GM12878 (cell line): ENCODE measurements at regions not wholly inside any gene's neighbourhood (a gene's known extent, or its start where the extent isn't known, plus 50 kb on each side); places are given as distances from the start of the nearest gene placed in this dataset.

Source experiments
- ASH2L ChIP-seq: fragments of 300-600, 200-600 bp; sonication (generic); IDR thresholded peaks from 2 replicates; pipeline ENCODE4 v1.6.1; 2017; ENCODE audit warnings: low read depth, mild to moderate bottlenecking, borderline replicate concordance
- E2F4 ChIP-seq: IDR thresholded peaks from 2 replicates; pipeline ENCODE4 v1.6.1; 2012; ENCODE audit warnings: low read depth, low read length, improper control_type of control experiment
- ESRRA ChIP-seq: IDR thresholded peaks from 2 replicates; pipeline ENCODE4 v1.6.1; 2012; ENCODE audit warnings: mild to moderate bottlenecking, low read length, improper control_type of control experiment
- KDM1A ChIP-seq: fragments of 200-600 bp; sonication (generic); IDR thresholded peaks from 2 replicates; pipeline ENCODE4 v1.6.1; 2016; ENCODE audit warnings: borderline replicate concordance
- MAX ChIP-seq: IDR thresholded peaks from 2 replicates; pipeline ENCODE4 v1.6.1; 2012; ENCODE audit warnings: low read depth, low read length, improper control_type of control experiment
- NR2C2 ChIP-seq: IDR thresholded peaks from 2 replicates; pipeline ENCODE4 v1.6.1; 2011; ENCODE audit warnings: borderline replicate concordance, low read depth; ENCODE audit not compliant: control insufficient read depth, insufficient read length
- POLR2A ChIP-seq: IDR thresholded peaks from 2 replicates; pipeline ENCODE4 v1.6.1; 2011; ENCODE audit warnings: low read depth, mild to moderate bottlenecking, low read length
- RFX5 ChIP-seq: IDR thresholded peaks from 2 replicates; pipeline ENCODE4 v1.6.1; 2011; ENCODE audit warnings: low read depth, low read length, improper control_type of control experiment
- SMC3 ChIP-seq: IDR thresholded peaks from 2 replicates; pipeline ENCODE4 v1.6.1; 2011; ENCODE audit warnings: low read length, improper control_type of control experiment, borderline replicate concordance
- SP1 ChIP-seq: IDR thresholded peaks from one replicate; pipeline ENCODE4 v1.6.1; 2011; ENCODE audit warnings: low read depth, low read length
- SRF ChIP-seq, 2 experiments: IDR thresholded peaks; 2 replicates each; pipeline ENCODE4 v1.6.1; 2011; ENCODE audit warnings: low read depth in 2 of 2, low read length in 2 of 2, mild to moderate bottlenecking in 1 of 2, moderate library complexity in 1 of 2
- ZNF384 ChIP-seq: IDR thresholded peaks from 2 replicates; pipeline ENCODE4 v1.6.1; 2012; ENCODE audit warnings: low read depth, mild to moderate bottlenecking, low read length, improper control_type of control experiment, borderline replicate concordance
- TF ChIP-seq, protein P1 (sequence below), 3 experiments: IDR thresholded peaks in 2 of 3; conservative IDR thresholded peaks in 1 of 3; 2 replicates each; pipeline ENCODE4 v1.5.1; 2011; ENCODE audit warnings: low read depth in 3 of 3, low read length in 3 of 3, mild to moderate bottlenecking in 3 of 3, control low read depth in 2 of 3, moderate library complexity in 2 of 3, inconsistent platforms in 1 of 3, mixed read lengths in 1 of 3; ENCODE audit not compliant: control insufficient read depth in 2 of 3, insufficient read depth in 1 of 3; ENCODE audit errors: extremely low read depth in 1 of 3
- TF ChIP-seq, protein P2 (sequence below): IDR thresholded peaks from 2 replicates; pipeline ENCODE4 v1.6.1; 2011; ENCODE audit warnings: low read depth, low read length, improper control_type of control experiment, borderline replicate concordance

DNA sequence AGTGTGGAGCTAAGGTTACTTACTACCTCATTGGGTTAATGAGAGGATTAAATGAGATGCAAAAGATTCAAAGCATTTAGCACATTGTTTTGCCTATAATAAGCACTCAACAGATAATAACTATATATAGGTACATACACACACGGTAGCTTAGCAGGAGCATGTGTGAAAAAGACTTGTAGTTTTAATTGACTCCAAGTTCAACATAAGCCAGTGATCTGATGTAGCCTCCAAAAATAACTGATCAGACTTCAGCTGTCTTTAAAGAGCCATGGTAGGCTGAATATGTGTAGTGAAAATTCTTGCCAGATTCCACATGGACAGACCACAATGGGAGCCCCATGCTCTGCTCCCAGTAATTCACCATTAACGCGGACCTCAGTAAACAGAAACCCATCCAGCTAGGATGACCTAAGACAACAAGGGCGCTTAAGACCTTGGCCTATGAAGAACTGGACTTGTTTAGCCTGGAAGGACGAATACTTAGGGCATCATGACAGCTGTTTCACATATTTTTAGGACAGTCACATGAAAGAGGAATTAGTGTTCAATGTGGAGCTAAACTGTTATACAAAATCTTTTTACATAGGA lies 115.1 kb upstream of the ZNF366 start:
- TF ChIP-seq, protein P1, sequence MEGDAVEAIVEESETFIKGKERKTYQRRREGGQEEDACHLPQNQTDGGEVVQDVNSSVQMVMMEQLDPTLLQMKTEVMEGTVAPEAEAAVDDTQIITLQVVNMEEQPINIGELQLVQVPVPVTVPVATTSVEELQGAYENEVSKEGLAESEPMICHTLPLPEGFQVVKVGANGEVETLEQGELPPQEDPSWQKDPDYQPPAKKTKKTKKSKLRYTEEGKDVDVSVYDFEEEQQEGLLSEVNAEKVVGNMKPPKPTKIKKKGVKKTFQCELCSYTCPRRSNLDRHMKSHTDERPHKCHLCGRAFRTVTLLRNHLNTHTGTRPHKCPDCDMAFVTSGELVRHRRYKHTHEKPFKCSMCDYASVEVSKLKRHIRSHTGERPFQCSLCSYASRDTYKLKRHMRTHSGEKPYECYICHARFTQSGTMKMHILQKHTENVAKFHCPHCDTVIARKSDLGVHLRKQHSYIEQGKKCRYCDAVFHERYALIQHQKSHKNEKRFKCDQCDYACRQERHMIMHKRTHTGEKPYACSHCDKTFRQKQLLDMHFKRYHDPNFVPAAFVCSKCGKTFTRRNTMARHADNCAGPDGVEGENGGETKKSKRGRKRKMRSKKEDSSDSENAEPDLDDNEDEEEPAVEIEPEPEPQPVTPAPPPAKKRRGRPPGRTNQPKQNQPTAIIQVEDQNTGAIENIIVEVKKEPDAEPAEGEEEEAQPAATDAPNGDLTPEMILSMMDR (IDR thresholded peaks at IDR 0.05 in 2 of 3, conservative IDR thresholded peaks at IDR 0.05 in 1 of 3; ENCODE audit: control insufficient read depth in 2 of 3, extremely low read depth in 1 of 3, insufficient read depth in 1 of 3, low read depth in 3 of 3, low read length in 3 of 3) = no peak
- no peak for TF ChIP-seq ESRRA
- TF ChIP-seq RFX5 = no peak
- TF ChIP-seq SMC3 = no peak
- TF ChIP-seq SP1 = no peak
- TF ChIP-seq KDM1A = no peak
- TF ChIP-seq, protein P2, sequence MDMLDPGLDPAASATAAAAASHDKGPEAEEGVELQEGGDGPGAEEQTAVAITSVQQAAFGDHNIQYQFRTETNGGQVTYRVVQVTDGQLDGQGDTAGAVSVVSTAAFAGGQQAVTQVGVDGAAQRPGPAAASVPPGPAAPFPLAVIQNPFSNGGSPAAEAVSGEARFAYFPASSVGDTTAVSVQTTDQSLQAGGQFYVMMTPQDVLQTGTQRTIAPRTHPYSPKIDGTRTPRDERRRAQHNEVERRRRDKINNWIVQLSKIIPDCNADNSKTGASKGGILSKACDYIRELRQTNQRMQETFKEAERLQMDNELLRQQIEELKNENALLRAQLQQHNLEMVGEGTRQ = no peak
- TF ChIP-seq POLR2A = no peak
- no peak for TF ChIP-seq MAX
- TF ChIP-seq ASH2L = no peak
- no peak for TF ChIP-seq SRF (IDR thresholded peaks at IDR 0.05; ENCODE audit: low read depth in 2 of 2, low read length in 2 of 2)
- no peak for TF ChIP-seq ZNF384
- TF ChIP-seq NR2C2 = no peak
- no peak for TF ChIP-seq E2F4
